GM19351 (cell line): ENCODE measurements at regions not wholly inside any gene's neighbourhood (a gene's known extent, or its start where the extent isn't known, plus 50 kb on each side); places are given as distances from the start of the nearest gene placed in this dataset.

Source experiments
- ATAC-seq: cut with Tn5 transposase; IDR thresholded peaks from one replicate; pipeline ENCODE4 v1.9.1; 2021; ENCODE audit warnings: mild to moderate bottlenecking, moderate library complexity; ENCODE audit not compliant: unreplicated experiment

GRCh38 chr20:1798982-1799381 is 96.2 kb upstream of the SIRPA start:
- no peak for ATAC-seq

GRCh38 chr20:1793821-1794220 is 101.4 kb upstream of the SIRPA start:
- no peak for ATAC-seq

GRCh38 chr20:1792274-1792673 is 102.9 kb upstream of the SIRPA start:
- no peak for ATAC-seq

DNA sequence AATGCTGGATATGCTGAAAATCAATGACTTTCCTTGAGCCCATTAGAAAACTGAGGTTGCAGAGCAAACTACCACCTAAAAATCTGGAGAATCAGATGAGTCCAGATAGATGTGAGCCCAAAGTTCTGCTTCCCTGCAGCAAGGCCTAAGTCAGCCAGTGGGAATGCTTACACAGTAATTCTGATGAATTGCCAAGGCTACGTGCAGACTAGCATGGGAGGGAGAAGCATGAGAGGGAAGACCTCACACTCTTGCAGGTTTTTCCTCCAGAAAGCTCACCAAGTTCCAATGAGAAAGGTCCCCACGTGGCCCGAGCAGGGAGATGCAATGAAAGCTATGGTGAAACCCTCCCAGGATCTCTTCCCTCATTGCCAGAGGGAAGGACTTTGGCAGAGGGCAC is 104.8 kb upstream of the SIRPA start:
- ATAC-seq = no peak

DNA sequence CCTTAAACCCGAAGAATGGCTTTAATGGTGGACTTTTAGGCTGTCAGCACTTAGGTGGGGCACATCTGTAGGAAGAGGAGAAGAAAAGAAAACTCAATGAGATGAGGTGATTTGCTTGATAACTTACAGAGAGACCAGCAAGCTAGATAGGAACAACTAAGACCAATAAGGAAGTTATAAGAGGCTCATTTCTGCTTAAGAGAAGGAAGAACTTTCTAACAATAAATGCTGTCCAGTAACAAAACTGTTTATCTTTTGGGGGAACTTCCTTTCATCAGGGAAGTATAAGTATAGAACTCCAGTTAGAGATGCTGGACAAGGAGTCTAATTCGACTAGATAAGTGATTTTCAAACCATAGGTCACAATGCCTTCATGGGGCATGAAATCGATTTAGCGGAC is 107.2 kb upstream of the SIRPA start:
- no peak for ATAC-seq

GRCh38 chr20:1786486-1786885 is 108.7 kb upstream of the SIRPA start:
- no peak for ATAC-seq

DNA sequence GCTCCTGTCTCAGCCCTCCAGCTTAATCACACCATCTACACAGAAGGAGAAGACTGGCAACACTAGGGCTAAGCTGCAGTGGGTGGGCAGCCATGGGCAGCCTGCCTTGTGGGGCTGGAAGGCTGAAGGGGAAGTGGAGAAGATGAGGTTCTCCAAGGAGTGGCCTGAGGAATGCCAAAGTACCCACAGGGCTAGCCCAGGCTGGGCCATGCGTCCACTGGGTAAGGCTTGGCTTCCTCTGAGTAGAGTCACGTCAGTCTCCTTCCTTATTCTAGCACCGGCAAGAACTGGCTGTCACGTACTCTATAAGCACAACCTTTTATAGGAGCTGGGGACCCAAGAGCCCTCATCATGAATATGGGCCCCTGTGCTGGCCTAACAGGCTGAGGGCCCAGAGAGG is 110.6 kb upstream of the SIRPA start:
- ATAC-seq = no peak

- no peak for ATAC-seq
These were observed 112.0 kb upstream of the SIRPA start for GRCh38 chr20:1783245-1783644.

- no peak for ATAC-seq
These were observed 113.0 kb upstream of the SIRPA start for GRCh38 chr20:1782181-1782580.

- no peak for ATAC-seq
These were observed 115.6 kb upstream of the SIRPA start for GRCh38 chr20:1779567-1779966.

- ATAC-seq = no peak
These were observed 116.9 kb upstream of the SIRPA start for GRCh38 chr20:1778338-1778737.

DNA sequence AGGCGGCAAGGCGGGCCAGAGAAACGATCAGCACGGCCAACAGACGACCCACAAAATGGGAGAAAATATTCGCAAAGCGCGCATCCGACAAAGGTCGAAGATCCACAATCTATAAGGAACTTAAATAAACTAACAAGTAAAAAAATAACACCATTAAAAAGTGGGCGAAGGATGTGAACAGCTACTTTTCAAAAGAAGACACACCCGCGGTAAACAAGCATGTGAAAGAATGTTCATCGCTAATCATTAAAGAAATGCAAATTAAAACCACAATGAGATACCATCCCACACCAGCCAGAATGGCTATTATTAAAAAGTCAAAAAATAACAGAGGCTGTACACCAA is 117.8 kb upstream of the SIRPA start:
- ATAC-seq = no peak

GRCh38 chr20:1776681-1777475 is 118.3 kb upstream of the SIRPA start:
- peak; percentile 73 for ATAC-seq

DNA sequence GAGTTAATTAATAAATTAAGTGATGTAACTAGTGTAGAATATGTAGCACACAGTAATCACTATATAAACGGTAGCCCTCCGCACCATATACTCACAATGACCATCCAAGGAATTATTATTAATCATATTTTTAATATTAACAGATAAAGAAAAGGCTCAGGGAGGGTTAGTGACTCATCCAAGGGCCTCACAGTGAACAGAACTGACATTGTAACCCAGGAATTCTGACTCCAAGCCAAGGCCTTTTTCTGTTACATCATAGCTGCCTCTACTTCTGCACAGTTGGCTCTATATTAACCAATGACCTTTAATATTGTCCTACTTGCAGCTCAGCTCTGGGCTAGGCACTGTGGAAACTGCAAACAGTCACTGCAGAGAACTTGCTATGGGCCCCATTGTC is 117.5 kb upstream of the SIRPG start:
- no peak for ATAC-seq

DNA sequence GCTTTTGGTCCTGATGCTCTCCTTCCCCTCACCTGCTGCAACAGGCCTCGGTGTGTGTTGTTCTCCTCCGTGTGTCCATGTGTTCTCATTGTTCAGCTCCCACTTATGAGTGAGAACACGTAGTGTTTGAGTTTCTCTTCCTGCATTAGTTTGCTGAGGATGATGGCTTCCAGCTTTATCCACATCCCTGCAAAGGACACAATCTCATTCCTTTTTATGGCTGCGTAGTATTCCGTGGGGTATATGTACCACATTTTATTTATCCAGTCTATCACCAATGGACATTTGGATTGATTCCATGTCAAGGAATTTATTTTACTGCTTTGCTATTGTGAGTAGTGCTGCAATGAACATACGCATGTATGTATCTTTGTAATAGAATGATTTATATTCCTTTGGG is 116.9 kb upstream of the SIRPG start:
- ATAC-seq = no peak

GRCh38 chr20:1773816-1774215 is 116.2 kb upstream of the SIRPG start:
- no peak for ATAC-seq

DNA sequence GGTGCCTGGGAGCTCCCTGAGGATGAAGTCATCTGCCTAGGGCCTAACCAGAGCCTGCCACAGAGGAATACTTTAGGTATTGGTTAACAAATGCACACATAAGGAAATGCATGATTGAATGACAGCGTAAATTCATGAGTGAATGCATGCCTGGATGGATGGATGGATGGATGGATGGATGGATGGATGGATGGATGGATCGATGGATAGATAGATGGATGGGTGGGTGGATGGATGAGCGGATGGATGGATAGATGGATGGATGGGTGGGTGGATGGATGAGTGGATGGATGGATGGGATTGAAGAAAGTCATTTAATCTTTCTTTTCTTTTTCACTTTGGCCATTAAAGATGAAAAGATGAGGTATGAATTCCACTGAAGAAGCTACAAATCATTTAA is 111.9 kb upstream of the SIRPG start:
- no peak for ATAC-seq

GRCh38 chr20:1766731-1767130 is 109.2 kb upstream of the SIRPG start:
- ATAC-seq = no peak

GRCh38 chr20:1764136-1765033 is 106.8 kb upstream of the SIRPG start:
- peak; percentile 85 for ATAC-seq

DNA sequence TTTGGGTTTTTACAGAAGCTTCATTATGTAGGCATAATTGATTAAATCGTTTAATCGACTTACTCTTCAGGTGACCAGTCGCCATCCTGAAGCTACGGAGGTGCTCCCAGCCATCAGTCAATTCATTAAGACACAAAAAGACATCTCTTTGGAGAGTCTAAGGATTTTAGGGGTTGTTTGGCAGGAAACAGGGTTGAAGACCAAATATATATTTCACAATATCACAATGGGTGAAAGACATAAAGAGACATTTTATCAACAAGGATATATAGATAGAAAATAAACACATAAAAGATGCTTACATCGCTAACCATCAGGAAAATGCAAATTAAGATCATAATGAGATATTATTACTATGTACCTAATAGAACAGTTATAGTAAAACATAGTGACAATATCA is 104.0 kb upstream of the SIRPG start:
- ATAC-seq = no peak

- ATAC-seq = no peak
These were observed 103.5 kb upstream of the SIRPG start for GRCh38 chr20:1761116-1761515.

GRCh38 chr20:1758765-1759164 is 101.2 kb upstream of the SIRPG start:
- ATAC-seq = no peak
